Testis (tissue), 2 donors: ENCODE measurements at regions not wholly inside any gene's neighbourhood (a gene's known extent, or its start where the extent isn't known, plus 50 kb on each side); places are given as distances from the start of the nearest gene placed in this dataset.

Experiments used
- CTCF ChIP-seq, 3 experiments: fragments of 450-650 bp in 2 of 3; fragments of 200-600 bp in 1 of 3; sonication (generic) in 1 of 3; IDR thresholded peaks; one replicate each; pipeline ENCODE4 v1.5.1; 2016 to 2019; ENCODE audit warnings: antibody characterized with exemption in 3 of 3, mild to moderate bottlenecking in 2 of 3, moderate library complexity in 1 of 3
- POLR2A ChIP-seq: fragments of 450-650 bp; IDR thresholded peaks from one replicate; pipeline ENCODE4 v1.6.1; 2017; ENCODE audit warnings: antibody characterized with exemption, mild to moderate bottlenecking, moderate library complexity

GRCh38 chr6:67009818-67010217, 1302.8 kb upstream of the EYS start:
- TF ChIP-seq POLR2A (no peak), CTCF (IDR thresholded peaks at IDR 0.05) (no peak)
